GM18505 (cell line): ENCODE measurements at regions not wholly inside any gene's neighbourhood (a gene's known extent, or its start where the extent isn't known, plus 50 kb on each side); places are given as distances from the start of the nearest gene placed in this dataset.
"Not testable (repeated sequence)": the region's sequence is repeated elsewhere in the genome, so short reads cannot be mapped to it uniquely, and the experiment has no call there.

Source experiments
- ATAC-seq: cut with Tn5 transposase; IDR thresholded peaks from one replicate; pipeline ENCODE4 v1.9.1; 2021; ENCODE audit not compliant: unreplicated experiment
- POLR2A ChIP-seq: IDR thresholded peaks from 4 replicates; pipeline ENCODE4 v1.6.1; 2011; ENCODE audit warnings: borderline replicate concordance; ENCODE audit not compliant: insufficient read depth, insufficient read length; ENCODE audit errors: extremely low read depth

- ATAC-seq = no peak
- TF ChIP-seq POLR2A = no peak
Measured at GRCh38 chr2:207327513-207327912, 161.8 kb upstream of the KLF7 start.

GRCh38 chr2:207328944-207329386 lies 163.2 kb upstream of the KLF7 start:
- TF ChIP-seq POLR2A = peak; percentile 50
- peak; percentile 41 for ATAC-seq

- peak; percentile 64 for ATAC-seq
- no peak for TF ChIP-seq POLR2A
Measured at GRCh38 chr2:207330912-207331311, 165.2 kb upstream of the KLF7 start.

- TF ChIP-seq POLR2A = no peak
- no peak for ATAC-seq
Measured at GRCh38 chr2:207331674-207332073, 165.9 kb upstream of the KLF7 start.

- ATAC-seq = no peak
- TF ChIP-seq POLR2A = no peak
Measured at GRCh38 chr2:207332480-207333212, 166.9 kb upstream of the KLF7 start.

- no peak for ATAC-seq
- TF ChIP-seq POLR2A = no peak
Measured at GRCh38 chr2:207333599-207334300, 168.0 kb upstream of the KLF7 start.

GRCh38 chr2:207334301-207334623 lies 168.5 kb upstream of the KLF7 start:
- no peak for TF ChIP-seq POLR2A
- ATAC-seq = no peak

- no peak for ATAC-seq
- TF ChIP-seq POLR2A = peak; percentile 58
Measured at GRCh38 chr2:207334624-207335371, 169.1 kb upstream of the KLF7 start.

- ATAC-seq = peak; percentile 44
- no peak for TF ChIP-seq POLR2A
Measured at GRCh38 chr2:207337234-207338219, 171.8 kb upstream of the KLF7 start.

GRCh38 chr2:207338220-207338607 lies 172.5 kb upstream of the KLF7 start:
- TF ChIP-seq POLR2A = no peak
- no peak for ATAC-seq

GRCh38 chr2:207338610-207339009 lies 172.9 kb upstream of the KLF7 start:
- no peak for ATAC-seq
- TF ChIP-seq POLR2A = no peak

- ATAC-seq = no peak
- no peak for TF ChIP-seq POLR2A
Measured at GRCh38 chr2:207341112-207341750, 175.5 kb upstream of the KLF7 start.

- ATAC-seq = no peak
Measured at GRCh38 chr2:207341804-207342203, 176.1 kb upstream of the KLF7 start.

GRCh38 chr2:207344596-207345394 lies 179.0 kb upstream of the KLF7 start:
- ATAC-seq = not testable (repeated sequence)

More at GRCh38 chr2:207341804-207342203, 176.1 kb upstream of the KLF7 start:
- no peak for TF ChIP-seq POLR2A
